Fibroblast of lung (primary cell): ENCODE measurements at regions not wholly inside any gene's neighbourhood (a gene's known extent, or its start where the extent isn't known, plus 50 kb on each side); places are given as distances from the start of the nearest gene placed in this dataset.

Source experiments
- EZH2 ChIP-seq: IDR thresholded peaks from 2 replicates; pipeline ENCODE4 v1.5.1; 2012; ENCODE audit warnings: low read length, control low read depth, mild to moderate bottlenecking; ENCODE audit errors: missing control alignments
- TF ChIP-seq, protein P1 (sequence below), 2 donors: IDR thresholded peaks in 1 of 2; conservative IDR thresholded peaks in 1 of 2; 1 replicate in 1 of 2; 2 replicates in 1 of 2; pipeline ENCODE4 v1.5.1; 2011 to 2012; ENCODE audit warnings: low read length in 2 of 2, control low read depth in 1 of 2, inconsistent platforms in 1 of 2, low read depth in 1 of 2, mild to moderate bottlenecking in 1 of 2

DNA sequence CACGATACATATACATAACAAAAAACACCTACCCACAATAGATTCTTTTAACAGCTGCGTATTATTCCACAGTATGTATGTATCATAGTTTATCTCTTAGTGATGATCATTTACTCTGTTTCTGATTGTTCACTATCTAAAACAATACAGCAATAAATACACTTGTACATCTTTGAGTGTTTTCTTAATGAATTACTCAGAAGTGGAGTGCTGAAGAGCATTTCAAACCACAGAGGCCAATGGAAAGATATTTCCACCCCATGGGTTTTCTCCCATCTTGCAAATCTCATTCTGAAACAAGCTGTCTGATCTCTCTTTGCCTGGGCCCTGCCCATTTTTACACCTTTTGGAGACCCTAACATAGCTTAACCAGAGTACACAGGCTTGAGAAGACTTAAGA, 113.8 kb upstream of the KLF7 start:
- TF ChIP-seq, protein P1, sequence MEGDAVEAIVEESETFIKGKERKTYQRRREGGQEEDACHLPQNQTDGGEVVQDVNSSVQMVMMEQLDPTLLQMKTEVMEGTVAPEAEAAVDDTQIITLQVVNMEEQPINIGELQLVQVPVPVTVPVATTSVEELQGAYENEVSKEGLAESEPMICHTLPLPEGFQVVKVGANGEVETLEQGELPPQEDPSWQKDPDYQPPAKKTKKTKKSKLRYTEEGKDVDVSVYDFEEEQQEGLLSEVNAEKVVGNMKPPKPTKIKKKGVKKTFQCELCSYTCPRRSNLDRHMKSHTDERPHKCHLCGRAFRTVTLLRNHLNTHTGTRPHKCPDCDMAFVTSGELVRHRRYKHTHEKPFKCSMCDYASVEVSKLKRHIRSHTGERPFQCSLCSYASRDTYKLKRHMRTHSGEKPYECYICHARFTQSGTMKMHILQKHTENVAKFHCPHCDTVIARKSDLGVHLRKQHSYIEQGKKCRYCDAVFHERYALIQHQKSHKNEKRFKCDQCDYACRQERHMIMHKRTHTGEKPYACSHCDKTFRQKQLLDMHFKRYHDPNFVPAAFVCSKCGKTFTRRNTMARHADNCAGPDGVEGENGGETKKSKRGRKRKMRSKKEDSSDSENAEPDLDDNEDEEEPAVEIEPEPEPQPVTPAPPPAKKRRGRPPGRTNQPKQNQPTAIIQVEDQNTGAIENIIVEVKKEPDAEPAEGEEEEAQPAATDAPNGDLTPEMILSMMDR (conservative IDR thresholded peaks at IDR 0.05 in 1 of 2, IDR thresholded peaks at IDR 0.05 in 1 of 2; ENCODE audit: low read depth in 1 of 2, low read length in 2 of 2) = no peak
- TF ChIP-seq EZH2 = no peak
